Stimulated activated CD4-positive, alpha-beta T cell treated with anti-CD3 and anti-CD28 coated beads, TNF-alpha, amount 100 ng/mL, for 24 hours (primary cell): ENCODE measurements at regions not wholly inside any gene's neighbourhood (a gene's known extent, or its start where the extent isn't known, plus 50 kb on each side); places are given as distances from the start of the nearest gene placed in this dataset.
"Not testable (repeated sequence)": the region's sequence is repeated elsewhere in the genome, so short reads cannot be mapped to it uniquely, and the experiment has no call there.

Experiments
- DNase-seq, 3 experiments: peaks; one replicate each; pipeline ENCODE4 v3.0.0-alpha.2; 2020; ENCODE audit warnings: low read depth in 3 of 3

DNA sequence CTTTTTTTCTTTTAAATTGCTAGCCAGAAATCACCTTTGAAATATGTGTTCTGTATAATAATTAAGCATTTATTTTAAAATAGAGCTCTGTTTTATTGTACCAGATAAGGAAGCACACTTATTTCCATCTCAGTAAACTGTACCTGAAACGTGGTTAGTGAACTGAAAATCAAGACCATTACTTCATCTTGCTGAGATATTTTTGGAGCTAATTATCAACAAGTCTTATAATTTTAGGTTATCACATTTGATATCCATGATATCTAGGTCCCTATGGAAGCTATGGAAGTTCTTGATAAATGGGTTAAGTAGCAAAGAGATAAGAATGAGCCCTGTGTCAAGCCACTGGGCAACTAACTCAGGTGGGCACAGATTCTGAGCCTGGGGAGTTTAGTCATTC is 187.2 kb downstream of the NFKBIZ start:
- no peak for DNase-seq

GRCh38 chr3:102037209-102037608 is 187.9 kb downstream of the NFKBIZ start:
- no peak for DNase-seq

GRCh38 chr3:102037791-102038190 is 188.5 kb downstream of the NFKBIZ start:
- DNase-seq, result no peak

- DNase-seq, result no peak
Observed at GRCh38 chr3:102038477-102039142, 189.3 kb downstream of the NFKBIZ start.

- not testable (repeated sequence) for DNase-seq
Observed at GRCh38 chr3:102040144-102040543, 190.8 kb downstream of the NFKBIZ start.

DNA sequence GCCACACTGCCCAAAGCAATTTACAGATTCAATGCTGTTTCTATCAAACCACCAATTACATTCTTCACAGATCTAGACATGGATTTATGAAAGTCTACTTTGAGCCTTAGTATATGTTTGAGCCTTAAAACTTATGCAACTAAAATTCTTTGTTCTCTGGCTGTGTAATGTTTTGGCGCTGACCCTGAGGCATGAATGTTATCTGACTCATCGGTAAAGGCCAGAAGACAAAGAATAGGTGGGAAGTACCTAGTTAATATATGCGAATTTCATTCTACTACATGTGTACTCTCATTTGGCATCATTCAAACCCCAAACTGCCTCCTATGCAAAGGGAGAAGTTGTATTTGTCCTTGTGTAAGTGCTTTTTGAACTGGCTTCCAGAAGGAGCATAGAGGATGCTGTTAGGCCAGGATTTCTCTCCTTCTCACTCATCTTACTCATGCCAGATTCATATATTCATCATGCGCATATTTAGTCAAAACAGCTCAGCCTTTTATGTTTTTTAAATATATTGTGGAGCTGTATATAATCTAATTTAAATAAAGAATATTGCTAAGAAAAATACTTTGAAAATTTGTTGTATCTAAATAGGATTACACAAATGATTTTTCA is 204.2 kb downstream of the NFKBIZ start:
- DNase-seq, result no peak

DNA sequence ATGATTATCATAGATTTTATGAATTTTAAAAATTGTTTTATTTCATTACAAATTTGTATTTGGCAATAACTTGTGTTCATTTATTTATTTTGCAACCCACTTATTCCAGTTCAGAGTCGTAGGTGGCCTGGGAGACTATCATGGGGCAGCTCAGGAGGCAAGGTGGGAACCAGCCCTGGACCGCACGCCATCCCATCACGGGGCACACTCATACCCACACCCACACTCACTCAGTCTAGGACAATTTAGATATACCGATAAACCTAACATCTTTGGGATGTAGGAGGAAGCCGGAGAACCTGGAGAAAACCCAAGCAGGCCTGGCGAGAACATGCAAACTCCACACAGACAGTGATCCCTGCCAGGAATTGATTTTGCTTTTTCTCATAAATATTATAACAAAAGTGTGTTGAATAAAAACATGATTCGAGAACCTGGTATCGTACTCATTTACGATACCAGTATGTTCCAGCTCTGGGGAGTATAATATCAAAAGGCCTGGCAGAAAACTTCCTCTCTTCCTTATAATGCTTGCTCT is 205.3 kb downstream of the NFKBIZ start:
- no peak for DNase-seq

DNA sequence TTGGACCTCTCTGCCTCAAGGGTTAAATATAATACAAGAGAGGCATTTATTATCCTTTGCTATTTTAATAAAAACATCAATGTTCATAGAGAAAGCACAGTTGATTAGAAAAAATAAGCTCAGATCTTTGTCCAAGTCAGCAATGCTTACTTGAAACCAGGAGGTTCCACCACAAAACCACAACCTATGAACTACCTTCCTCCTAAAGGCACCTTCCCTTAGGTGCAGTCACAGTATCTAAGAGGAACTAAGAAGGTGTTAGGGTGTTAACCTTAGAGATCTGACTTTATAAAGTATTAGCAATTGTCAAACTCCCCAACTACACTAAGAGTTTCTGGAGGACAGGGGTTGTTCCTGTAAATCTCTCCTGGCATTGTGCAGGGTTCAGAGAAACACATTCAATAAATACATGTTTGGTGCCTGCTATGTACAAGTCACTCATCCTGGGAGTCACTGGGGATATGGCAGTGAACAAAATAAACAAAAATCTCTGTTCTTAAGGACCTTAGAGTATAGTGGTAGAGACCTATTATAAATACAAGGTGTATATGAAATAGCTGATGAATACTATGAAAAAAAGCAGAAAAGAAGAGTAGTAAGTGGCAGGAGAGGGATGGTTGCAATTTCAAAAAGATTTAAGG is 208.6 kb downstream of the NFKBIZ start:
- DNase-seq, result no peak

DNA sequence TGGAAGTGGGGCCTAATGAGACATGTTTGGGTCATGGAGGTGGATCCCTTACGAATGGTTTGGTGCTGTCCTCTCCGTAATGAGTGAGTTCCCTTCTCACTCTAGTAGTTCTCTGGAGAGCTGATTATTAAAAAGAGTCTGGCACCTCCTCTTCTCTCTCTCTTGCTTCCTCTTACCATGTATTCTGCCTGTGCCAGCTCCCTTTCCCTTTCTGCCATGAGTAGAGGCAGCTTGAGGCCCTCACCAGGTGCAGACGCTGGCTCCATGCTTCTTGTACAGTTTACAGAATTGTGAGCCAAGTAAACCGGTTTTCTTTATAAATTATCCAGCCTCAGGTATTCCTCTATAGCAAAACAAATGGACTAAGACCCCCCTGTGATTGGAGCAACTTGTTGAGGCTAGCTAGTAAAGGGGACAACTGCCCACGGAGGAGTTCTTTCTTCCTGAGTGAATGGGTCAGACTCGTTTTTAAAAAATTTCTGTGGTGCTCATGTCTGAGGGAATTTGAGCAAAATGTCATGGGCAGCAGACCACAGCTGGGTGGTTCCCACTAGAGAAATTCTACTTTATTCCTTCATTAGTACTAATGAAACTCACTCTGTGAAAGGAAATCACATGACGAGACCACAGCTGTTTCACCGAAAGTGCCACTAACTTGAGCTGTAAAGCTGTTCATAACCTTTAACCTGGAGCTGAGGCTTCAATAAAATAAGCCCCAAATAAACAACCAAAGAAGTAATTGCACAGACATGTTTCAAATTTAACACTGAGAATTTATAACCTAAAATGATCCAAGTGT is 210.0 kb downstream of the NFKBIZ start:
- DNase-seq, result no peak

- DNase-seq, result no peak
Observed at GRCh38 chr3:102060814-102061213, 211.5 kb downstream of the NFKBIZ start.

DNA sequence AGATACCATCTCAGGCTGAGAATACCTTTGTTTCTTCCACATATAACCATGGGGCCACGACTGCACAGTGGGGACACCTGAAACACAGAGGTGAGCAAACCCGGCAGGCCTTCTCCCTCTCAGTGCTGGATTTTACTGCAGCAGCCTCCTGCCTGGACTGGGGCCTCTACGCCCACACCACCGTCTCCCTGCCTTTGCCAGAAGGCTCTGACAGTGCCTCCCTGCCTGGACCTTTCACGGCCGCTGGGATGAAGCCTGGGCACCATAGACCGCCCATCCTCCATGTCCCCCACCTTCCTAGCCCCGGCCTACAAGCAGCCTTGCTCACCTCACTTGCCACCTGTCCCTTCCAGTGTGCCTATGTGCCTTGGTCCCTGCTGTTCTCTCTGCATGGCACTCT is 214.3 kb downstream of the NFKBIZ start:
- no peak for DNase-seq

DNA sequence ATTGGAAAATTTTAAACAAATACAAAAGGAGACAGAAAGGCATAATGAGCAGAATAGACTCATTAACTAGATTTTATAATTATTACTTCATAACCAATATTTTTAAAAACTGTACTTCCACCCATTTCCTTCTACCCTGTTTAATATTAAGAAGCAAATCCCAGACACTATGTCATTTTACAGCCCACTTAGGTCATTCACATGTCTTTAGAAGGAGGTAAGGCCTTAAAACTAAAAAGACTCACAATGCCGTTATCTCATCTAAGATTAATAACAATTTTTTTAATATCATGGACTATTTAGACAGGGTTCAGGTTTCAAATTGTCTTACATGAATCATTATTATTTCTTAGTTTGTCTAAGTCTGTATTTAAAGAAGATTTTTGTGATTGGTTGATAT is 217.2 kb downstream of the NFKBIZ start:
- no peak for DNase-seq

DNA sequence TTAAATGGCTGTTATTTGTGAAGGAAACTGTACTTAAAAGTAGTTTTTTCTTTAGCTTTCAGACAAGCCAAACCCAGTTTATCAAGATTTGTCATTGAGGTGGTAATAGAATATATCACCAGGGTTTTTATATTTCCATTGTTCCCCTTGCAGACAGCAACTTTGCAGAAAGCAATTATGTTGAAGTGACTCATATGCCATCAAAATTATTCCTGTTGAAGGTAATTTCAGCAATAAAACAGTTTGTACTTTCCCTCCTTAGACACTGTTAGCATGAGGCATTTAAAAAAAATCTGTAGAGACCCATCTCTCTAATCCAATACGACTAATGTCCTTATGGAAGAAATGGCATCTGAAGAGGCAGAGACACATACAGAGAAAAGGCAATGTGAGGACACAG is 219.0 kb downstream of the NFKBIZ start:
- no peak for DNase-seq

GRCh38 chr3:102068736-102069135 is 219.4 kb downstream of the NFKBIZ start:
- DNase-seq, result no peak

DNA sequence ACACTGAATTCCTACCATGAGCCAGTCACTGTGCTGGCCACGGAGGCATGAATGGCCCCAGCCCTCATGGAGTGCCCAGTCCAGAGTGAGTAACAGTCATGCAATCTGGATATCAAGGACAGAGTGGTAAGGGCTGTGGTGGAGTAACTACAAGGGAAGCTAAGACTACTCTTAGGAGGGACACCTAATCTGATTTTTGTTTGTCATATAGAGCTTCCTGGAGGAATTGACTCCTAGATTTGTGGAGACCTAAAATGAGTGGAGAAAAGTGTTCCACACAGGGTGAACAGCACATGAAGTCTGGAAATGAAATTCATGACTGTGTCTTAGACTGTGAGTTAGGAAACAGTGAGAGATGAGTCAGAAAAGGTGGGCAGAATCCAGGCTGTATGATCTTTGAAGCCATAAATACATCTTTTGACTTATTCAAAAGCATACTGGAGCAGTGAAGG is 219.9 kb downstream of the NFKBIZ start:
- no peak for DNase-seq

- DNase-seq, result no peak
Observed at GRCh38 chr3:102074946-102075345, 225.6 kb downstream of the NFKBIZ start.

DNA sequence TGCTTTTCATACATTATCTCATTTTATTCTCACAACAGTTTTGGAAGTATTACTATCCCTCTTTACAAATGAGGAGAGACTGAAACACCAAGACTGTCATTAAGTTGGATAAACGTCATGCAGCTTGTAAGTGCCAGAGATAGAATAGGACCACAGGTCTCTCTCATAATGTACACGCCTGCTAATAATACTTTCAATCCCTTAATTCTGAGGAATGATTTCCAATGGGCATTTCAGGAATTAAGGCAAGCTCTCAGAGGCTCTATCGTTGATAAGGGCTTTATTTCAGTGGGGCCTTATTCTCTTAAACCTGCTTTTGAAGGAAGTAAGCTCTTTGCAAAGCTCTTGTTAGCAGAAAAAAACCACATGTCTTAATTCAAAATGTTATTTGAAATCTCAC is 229.1 kb downstream of the NFKBIZ start:
- DNase-seq, result no peak

- DNase-seq, result no peak
Observed at GRCh38 chr3:102078854-102079808, 229.8 kb downstream of the NFKBIZ start.

GRCh38 chr3:102079809-102080197 is 230.5 kb downstream of the NFKBIZ start:
- no peak for DNase-seq

DNA sequence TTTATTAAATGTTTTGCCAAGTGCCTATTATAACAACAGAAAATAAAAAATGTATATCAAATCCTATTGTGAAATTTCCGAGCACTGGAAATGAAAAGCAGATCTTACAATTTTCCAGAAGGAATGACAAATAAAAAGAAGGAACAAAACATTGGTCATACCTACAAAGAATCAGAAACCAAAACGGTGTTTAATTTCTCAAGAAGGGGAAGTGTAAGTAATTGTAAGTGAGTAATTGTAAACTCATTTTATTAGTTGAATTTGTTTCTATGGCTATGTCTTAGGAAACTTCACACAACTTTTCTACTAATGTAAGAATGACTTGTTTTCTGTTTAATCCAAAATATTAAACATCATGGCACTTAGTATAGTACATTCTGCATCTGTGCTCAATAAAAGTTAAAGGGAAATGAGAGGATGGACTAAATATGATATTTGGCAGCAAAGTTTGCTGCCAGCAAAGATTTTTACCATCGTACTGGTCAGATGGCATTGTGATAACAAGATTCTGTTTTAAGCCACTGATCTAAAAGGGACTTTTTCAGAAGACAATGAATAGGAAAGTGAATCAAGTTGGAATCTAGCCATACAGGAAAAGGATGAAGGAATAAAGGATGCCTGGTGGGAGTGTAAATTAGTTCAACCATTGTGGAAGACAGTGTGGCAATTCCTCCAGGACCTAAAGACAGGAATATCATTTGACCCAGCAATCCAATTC is 232.4 kb downstream of the NFKBIZ start:
- DNase-seq, result no peak
